Activated B cell treated with CpG ODN at 0.5 μM for 24 hours (primary cell): ENCODE measurements at regions not wholly inside any gene's neighbourhood (a gene's known extent, or its start where the extent isn't known, plus 50 kb on each side); places are given as distances from the start of the nearest gene placed in this dataset.

ENCODE experiments used
- ATAC-seq: fragments of 200-7000 bp; cut with Tn5 transposase; one replicate; pipeline ENCODE4 v1.10.0; 2021; ENCODE audit warnings: low read depth, mild to moderate bottlenecking, moderate library complexity
- CTCF ChIA-PET: fragments of 350-600 bp; sonication (Branson Sonifier 250); formaldehyde crosslinking; loops from one replicate; lab custom pipeline; 2021; ENCODE audit warnings: antibody characterized with exemption; lab: Charles Lee
- POLR2A ChIA-PET: fragments of 350-600 bp; sonication (Branson Sonifier 250); formaldehyde crosslinking; loops from one replicate; lab custom pipeline; 2021; ENCODE audit warnings: antibody characterized with exemption; lab: Charles Lee
- DNase-seq: peaks from one replicate; pipeline ENCODE4 v3.0.0; 2022
- H3K27ac Mint-ChIP-seq: one replicate; pipeline ENCODE4 v1.8.0; 2020; ENCODE audit warnings: mixed read lengths
- H3K27me3 Mint-ChIP-seq: one replicate; pipeline ENCODE4 v1.8.0; 2021; ENCODE audit warnings: mixed read lengths
- H3K36me3 Mint-ChIP-seq: one replicate; pipeline ENCODE4 v1.8.0; 2021; ENCODE audit warnings: low read depth, mixed read lengths
- H3K4me1 Mint-ChIP-seq: one replicate; pipeline ENCODE4 v1.8.0; 2021; ENCODE audit warnings: mixed read lengths
- H3K4me3 Mint-ChIP-seq: one replicate; pipeline ENCODE4 v1.8.0; 2020; ENCODE audit warnings: mild to moderate bottlenecking, mixed read lengths
- H3K9me3 Mint-ChIP-seq: one replicate; pipeline ENCODE4 v1.8.0; 2020; ENCODE audit warnings: mixed read lengths
- CTCF ChIP-seq: fragments of 200-600 bp; IDR thresholded peaks from one replicate; pipeline ENCODE4 v1.8.0; 2022; ENCODE audit warnings: antibody characterized with exemption, mild to moderate bottlenecking
- intact Hi-C: fragments of 100-400 bp; cut with micrococcal nuclease; formaldehyde crosslinking; loops from one replicate; pipeline ENCODE4 v1.15.1; 2024

- peaks cover 5% of the 10 kb centered on the region for H3K9me3 Mint-ChIP-seq
- no peak overlapping the region for H3K27ac Mint-ChIP-seq
- no peak overlapping the region for H3K4me3 Mint-ChIP-seq
- intact Hi-C loops = no loop called here
- H3K4me1 Mint-ChIP-seq = peaks cover 5% of the 10 kb centered on the region
- TF ChIP-seq CTCF = no peak
- CTCF ChIA-PET = no interaction called here
- DNase-seq (no peak), ATAC-seq (no peak)
- POLR2A ChIA-PET = no interaction called here
- H3K36me3 Mint-ChIP-seq = no peaks in the 10 kb centered on the region
- H3K27me3 Mint-ChIP-seq = peaks cover 19% of the 10 kb centered on the region
These were observed 83.6 kb downstream of the BBS10 start for GRCh38 chr12:76264611-76265012.

- Mint-ChIP-seq H3K27me3 (peaks cover 22% of the 10 kb centered on the region), H3K27ac (no peak overlapping the region), H3K4me3 (no peak overlapping the region), H3K4me1 (peaks cover 6% of the 10 kb centered on the region), H3K36me3 (no peaks in the 10 kb centered on the region), H3K9me3 (peaks cover 5% of the 10 kb centered on the region)
- intact Hi-C loops = no loop called here
- no peak for ATAC-seq
- CTCF ChIA-PET = no interaction called here
- DNase-seq = no peak
- POLR2A ChIA-PET = no interaction called here
- TF ChIP-seq CTCF = no peak
These were observed 84.5 kb downstream of the BBS10 start for GRCh38 chr12:76263696-76264095.

GRCh38 chr12:76260390-76260748 is 87.8 kb downstream of the BBS10 start:
- H3K27ac Mint-ChIP-seq = no peak overlapping the region
- no peaks in the 10 kb centered on the region for H3K36me3 Mint-ChIP-seq
- no peak for DNase-seq
- intact Hi-C loops = no loop called here
- no peak for ATAC-seq
- ChIA-PET CTCF (no interaction called here), POLR2A (no interaction called here)
- H3K27me3 Mint-ChIP-seq = peaks cover 17% of the 10 kb centered on the region
- peaks cover 6% of the 10 kb centered on the region for H3K4me1 Mint-ChIP-seq
- no peak for TF ChIP-seq CTCF
- H3K9me3 Mint-ChIP-seq = peaks cover 5% of the 10 kb centered on the region
- no peak overlapping the region for H3K4me3 Mint-ChIP-seq

GRCh38 chr12:76259660-76260389 is 88.4 kb downstream of the BBS10 start:
- POLR2A ChIA-PET = no interaction called here
- no peak for DNase-seq
- TF ChIP-seq CTCF = no peak

GRCh38 chr12:76259106-76259505 is 89.1 kb downstream of the BBS10 start:
- H3K9me3 Mint-ChIP-seq = peaks cover 5% of the 10 kb centered on the region
- H3K4me3 Mint-ChIP-seq = no peak overlapping the region
- ChIA-PET POLR2A (no interaction called here), CTCF (no interaction called here)
- no peaks in the 10 kb centered on the region for H3K36me3 Mint-ChIP-seq
- TF ChIP-seq CTCF = no peak
- intact Hi-C loops = no loop called here
- no peak for DNase-seq
- ATAC-seq = no peak
- H3K27ac Mint-ChIP-seq = no peak overlapping the region
- peaks cover 18% of the 10 kb centered on the region for H3K27me3 Mint-ChIP-seq
- peaks cover 6% of the 10 kb centered on the region for H3K4me1 Mint-ChIP-seq

More at GRCh38 chr12:76259660-76260389, 88.4 kb downstream of the BBS10 start:
- H3K4me1 Mint-ChIP-seq = peaks cover 6% of the 10 kb centered on the region
- H3K36me3 Mint-ChIP-seq = no peaks in the 10 kb centered on the region
- CTCF ChIA-PET = no interaction called here
- peaks cover 5% of the 10 kb centered on the region for H3K9me3 Mint-ChIP-seq
- peaks cover 19% of the 10 kb centered on the region for H3K27me3 Mint-ChIP-seq
- ATAC-seq = no peak
- intact Hi-C loops = no loop called here
- no peak overlapping the region for H3K4me3 Mint-ChIP-seq
- no peak overlapping the region for H3K27ac Mint-ChIP-seq
